ENCODE measurements at regions not wholly inside any gene's neighbourhood (a gene's known extent, or its start where the extent isn't known, plus 50 kb on each side); places are given as distances from the start of the nearest gene placed in this dataset.

DNA sequence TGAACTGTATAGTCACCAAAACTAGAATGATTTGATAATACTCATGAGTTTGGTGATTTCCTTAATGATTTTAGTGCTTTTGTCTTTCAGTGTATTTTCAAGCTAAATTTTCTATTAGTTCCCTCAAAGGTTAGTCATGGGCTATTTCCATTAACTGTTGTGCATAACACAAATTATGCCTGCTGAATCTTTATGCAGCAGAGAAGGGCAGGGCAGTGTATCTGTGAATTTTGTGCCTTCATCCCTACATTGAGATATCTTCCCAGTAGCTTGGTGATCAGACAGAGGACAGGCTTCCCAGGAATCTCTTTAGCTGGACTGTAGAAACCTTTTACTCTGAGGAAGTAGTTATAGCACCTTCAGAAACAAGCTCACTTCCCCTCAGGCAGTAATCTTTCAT, 1036.9 kb downstream of the EFNA5 start:
- TF ChIP-seq, protein P1, sequence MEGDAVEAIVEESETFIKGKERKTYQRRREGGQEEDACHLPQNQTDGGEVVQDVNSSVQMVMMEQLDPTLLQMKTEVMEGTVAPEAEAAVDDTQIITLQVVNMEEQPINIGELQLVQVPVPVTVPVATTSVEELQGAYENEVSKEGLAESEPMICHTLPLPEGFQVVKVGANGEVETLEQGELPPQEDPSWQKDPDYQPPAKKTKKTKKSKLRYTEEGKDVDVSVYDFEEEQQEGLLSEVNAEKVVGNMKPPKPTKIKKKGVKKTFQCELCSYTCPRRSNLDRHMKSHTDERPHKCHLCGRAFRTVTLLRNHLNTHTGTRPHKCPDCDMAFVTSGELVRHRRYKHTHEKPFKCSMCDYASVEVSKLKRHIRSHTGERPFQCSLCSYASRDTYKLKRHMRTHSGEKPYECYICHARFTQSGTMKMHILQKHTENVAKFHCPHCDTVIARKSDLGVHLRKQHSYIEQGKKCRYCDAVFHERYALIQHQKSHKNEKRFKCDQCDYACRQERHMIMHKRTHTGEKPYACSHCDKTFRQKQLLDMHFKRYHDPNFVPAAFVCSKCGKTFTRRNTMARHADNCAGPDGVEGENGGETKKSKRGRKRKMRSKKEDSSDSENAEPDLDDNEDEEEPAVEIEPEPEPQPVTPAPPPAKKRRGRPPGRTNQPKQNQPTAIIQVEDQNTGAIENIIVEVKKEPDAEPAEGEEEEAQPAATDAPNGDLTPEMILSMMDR (IDR thresholded peaks at IDR 0.05 in 4 of 5, conservative IDR thresholded peaks at IDR 0.05 in 1 of 5), result no peak
- no peak for TF ChIP-seq POLR2A (IDR thresholded peaks at IDR 0.05)
